Renal cortical epithelial cell (primary cell): ENCODE measurements at regions not wholly inside any gene's neighbourhood (a gene's known extent, or its start where the extent isn't known, plus 50 kb on each side); places are given as distances from the start of the nearest gene placed in this dataset.
"Not testable (repeated sequence)": the region's sequence is repeated elsewhere in the genome, so short reads cannot be mapped to it uniquely, and the experiment has no call there.

Source experiments
- DNase-seq: peaks from one replicate; pipeline ENCODE4 v3.0.0-alpha.2; 2011; ENCODE audit warnings: low read depth

DNA sequence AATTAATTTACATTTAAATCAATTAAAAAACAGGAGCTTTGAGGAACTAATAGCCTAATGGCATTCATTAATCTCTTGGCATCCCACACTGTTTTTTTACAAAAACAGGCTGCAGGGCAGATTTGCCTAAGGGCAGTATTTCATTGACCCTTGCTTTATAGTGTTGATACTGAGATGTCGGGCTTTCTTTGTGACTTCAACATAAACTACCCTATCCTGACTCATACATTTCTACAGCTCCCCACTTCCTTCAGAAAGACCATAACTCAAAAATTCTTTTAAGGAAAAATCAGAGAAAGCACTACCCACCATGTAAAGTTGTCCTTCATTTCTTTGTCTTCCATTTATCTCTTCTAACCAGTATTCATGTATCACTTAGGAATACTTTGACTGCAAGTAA is 92.2 kb upstream of the NT5E start:
- DNase-seq, result peak; percentile 44

DNA sequence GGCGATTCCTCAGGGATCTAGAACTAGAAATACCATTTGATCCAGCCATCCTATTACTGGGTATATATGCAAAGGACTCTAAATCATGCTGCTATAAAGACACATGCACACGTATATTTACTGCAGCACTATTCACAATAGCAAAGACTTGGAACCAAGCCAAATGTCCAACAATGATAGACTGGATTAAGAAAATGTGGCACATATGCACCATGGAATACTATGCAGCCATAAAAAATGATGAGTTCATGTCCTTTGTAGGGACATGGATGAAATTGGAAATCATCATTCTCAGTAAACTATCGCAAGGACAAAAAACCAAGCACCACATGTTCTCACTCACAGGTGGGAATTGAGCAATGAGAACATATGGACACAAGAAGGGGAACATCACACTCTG is 93.1 kb upstream of the NT5E start:
- DNase-seq, result not testable (repeated sequence)

DNA sequence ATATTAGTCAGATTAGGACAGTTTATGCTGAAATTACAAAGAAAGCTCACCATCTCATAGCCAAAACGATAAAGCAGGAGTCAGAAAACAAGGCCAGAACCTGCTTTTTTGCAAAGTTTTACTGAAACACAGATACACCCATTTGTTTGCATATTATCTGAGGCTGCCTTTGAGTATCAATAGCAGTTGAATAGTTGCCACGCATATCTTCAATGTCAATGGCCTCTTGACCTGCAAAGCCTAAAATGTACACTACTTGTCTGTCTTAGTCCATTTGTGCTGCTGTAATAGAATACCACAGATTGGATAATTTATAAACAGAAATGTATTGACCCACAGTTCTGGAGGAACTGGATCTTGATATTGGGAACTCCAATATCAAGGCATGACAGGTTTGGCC is 94.1 kb upstream of the NT5E start:
- no peak for DNase-seq

DNA sequence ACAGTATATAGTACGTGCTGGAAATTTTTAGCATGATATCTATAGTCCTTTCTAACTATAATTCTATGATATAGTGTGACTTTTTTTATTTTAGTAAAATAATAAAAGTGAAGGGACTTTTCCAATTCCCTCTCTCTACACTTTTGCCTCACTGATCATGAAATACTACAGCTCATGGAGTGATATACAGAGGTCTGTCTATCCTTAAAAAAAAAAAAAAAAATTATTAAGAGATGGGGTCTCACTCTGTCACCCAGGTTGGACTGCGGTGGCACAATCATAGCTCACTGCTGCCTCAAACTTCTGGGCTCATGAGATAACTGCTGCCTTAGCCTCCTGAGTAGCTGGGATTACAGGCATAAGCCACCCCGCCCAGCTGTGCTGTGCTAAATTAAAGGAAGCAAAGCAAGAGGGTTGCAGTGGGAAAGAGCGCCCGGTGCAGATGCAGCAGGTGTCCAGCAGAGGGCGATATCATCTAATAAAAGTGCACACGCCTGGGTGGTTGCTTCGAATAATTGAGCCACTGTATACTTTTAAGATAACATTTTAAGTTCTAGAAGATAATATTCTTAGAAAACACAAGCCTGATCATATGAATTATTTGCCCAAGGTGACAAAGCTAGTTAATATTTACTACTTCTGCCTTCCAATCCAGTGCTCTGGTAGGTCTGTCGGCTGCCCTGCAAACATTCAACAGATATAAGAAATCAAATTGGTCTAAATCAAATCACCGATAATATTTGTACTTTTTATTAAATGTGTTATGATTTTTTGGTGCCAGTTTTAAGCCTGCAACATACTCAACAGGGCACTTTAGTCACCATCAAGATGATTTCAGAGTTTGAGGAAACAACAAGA is 94.9 kb upstream of the NT5E start:
- peak; percentile 39 for DNase-seq

DNA sequence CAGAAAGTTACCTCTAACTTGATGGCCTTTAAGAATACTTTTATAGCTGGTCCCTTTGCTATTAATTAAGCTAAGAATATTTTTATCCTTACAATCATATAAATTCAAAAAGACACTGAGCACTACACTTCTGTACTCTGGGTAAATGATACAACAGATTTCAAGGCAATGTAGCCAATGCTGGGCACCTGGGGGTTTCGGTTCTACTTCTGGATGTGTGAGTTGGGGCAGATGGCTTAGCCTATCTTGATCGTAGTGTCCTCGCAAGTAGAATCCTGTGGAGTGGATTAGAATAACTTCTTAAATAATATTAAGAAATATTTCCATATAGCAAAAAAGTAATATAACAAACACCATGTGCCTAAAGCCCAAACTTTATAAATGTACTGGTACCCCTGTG is 96.9 kb upstream of the NT5E start:
- no peak for DNase-seq

DNA sequence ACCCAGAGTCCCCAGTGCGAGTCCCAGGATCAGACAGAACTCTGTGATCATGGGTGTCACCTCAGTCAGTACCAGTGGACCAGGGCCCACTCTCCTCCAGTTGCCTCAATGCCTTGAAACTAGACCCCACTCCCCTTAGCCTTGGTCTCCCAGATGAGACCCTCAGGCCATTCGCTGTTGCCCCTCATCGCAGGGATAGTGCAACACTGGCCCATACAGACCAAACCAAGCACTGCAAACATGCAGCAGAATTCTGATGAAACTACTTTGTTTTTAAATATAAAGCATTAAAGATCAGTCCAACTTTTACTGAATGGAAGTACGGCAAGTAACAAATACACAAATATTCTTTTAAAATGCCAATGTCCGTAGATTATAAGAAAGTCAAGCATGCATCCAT is 101.2 kb upstream of the NT5E start:
- no peak for DNase-seq

DNA sequence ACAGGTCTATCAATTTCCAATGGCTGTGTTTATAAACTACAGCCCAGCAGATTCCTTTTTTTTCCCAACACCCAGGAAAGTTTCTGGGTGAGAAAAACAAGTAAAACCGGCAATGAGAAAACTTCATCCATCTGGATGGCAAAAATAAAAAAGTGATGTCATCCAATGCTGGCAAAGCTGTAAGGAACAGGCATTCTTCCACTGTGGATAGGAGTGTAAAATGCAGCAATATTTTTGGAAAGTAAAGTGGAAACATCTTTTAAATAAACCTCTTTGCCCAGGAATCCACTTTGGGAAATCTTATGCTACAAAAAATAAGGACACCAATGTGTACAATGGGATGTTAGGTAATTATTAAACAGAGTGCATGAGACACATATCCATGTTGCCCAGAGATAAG is 102.1 kb upstream of the NT5E start:
- no peak for DNase-seq

DNA sequence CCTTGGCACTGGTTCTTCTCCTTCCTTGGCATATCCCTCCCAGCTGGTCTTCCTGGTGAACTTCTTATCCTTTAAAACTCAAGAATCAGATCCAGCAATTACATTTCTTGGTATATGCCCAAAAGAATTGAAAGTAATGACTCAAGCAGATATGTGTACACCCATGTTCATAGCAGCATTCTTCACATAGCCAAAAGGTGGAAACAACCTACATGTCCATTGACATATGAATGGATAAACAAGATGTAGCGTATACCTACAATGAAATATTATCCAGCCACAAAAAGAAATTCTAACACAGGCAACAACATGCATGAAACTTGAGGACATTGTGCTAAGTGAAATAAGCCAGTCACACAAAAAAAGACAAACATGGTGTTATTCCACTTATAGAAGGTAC is 103.7 kb upstream of the NT5E start:
- no peak for DNase-seq

DNA sequence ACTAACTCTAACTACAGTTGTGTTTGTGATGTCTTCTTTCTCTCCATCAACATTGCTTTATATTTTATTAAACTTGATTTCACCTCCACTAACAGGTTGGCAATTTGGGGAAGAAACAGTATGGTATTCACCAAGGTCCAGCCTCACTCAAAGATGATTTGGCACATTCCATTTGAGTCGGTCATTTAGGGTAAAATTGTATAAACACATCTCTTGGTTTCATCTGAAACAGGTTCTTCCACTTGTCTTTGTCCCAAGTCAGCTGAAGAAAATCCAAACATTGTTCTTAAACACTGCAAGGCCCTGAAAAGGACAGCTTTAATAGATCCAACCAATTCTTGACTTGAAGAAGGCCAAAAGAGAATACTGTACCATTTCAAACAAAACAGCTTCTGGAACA is 104.9 kb upstream of the NT5E start:
- DNase-seq, result peak; percentile 21

DNA sequence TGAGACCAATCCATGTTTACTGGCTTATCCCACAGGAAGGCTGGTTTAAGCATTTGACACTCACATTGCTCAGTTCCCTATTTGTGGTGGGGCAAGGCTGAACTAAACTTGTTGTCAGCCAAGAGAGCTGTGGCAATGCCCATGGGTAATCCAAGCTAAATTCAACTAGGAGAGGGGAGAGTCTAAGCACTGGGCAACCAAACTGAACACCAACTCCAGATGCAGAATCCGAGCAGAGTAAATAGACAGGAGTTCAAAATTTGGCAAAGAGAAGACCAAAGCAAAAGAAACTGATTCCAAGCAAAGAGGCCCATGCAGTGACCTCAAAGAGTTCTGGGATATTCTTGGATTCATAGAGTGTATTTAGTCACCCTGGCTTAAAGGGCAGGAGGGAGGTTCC is 106.5 kb upstream of the NT5E start:
- DNase-seq, result no peak

DNA sequence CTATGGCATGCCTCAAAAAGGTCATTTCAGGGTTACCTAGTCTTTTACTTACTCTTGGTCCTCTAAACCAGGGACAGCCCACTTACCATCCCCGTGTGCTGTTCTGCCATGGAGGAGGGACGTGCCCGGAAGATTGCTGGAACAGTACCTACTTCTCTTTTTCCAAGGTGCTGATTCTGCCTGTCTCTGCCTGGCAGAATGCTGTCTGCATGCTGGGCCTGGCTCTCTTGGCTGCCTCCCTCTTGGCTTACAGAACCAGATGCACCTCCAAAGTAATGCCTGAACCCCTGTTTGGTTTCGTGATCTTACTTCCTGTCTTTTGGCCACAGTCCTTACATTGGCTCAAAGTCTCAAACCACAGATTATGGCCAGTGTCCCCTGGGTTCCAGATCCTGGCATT is 120.7 kb upstream of the NT5E start:
- DNase-seq, result no peak

DNA sequence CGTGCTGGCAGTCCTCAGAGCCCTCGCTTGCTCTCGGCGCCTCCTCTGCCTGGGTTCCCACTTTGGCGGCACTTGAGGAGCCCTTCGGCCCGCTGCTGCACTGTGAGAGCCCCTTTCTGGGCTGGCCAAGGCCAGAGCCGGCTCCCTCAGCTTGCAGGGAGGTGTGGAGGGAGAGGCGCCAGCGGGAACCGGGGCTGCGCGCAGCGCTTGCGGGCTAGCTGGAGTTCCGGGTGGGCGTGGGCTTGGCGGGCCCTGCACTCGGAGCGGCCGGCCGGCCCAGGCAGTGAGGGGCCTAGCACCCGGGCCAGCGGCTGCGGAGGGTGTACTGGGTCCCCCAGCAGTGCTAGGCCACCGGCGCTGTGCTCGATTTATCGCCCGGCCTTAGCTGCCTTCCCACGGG is 124.1 kb upstream of the NT5E start:
- DNase-seq, result not testable (repeated sequence)

DNA sequence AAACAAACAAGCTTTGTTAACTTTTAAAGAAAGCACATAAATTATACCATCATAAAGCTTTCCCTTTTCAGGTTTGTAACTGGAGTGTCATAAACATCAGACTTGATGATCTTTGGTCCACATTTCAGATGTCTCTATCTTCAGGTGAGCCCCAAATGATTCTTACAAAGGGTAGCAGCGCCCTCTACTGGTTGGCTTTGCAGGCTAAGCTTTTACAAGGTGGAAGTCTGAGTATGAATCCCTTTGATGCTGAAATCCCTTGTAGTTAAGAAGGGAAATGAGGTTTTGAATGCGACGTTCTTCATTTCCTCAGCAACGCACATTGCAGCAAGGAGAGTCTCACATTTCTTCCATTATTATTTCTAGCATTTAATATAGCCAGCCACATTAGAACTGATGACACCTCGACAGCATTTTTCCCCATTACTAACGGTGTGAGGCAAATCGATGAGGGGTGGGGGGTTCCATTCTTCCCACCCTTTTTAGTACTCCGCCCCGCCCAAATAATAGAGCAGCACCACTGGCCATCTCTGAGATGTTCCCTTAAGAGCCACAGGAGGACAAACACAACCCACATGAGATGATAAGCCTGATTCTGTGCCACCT is 126.3 kb upstream of the NT5E start:
- DNase-seq, result peak; percentile 66

DNA sequence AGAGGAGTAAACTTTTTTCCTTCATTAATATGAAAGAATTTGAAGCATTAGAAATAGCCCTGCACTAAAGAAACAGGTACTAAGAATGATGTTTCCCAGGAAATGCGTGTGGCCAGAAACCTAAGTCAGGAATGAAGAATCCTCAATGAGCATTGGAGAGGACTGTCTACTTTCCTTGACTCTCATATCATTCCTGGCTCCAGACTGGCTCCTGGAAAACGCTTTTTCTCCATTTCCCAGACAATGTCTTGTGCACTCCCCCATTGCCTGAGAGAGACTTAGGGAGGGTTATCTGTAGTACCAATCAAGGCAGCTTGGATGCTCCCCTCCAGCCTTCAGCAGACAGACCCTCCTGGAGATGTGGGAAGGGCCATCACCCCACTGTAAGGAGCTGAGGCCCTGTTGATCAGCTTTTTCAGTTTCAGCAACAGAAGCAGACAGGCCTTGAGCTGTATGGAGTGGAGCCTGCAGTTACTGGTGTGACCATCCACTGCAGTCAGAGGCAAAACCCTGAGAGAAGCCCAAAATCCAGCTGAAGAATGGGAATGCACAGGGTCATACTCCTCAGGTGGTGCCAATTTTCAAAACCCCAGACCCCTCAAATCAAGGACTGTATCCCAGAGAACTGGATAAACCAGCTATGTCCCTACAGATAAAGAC is 127.3 kb upstream of the NT5E start:
- DNase-seq, result no peak

DNA sequence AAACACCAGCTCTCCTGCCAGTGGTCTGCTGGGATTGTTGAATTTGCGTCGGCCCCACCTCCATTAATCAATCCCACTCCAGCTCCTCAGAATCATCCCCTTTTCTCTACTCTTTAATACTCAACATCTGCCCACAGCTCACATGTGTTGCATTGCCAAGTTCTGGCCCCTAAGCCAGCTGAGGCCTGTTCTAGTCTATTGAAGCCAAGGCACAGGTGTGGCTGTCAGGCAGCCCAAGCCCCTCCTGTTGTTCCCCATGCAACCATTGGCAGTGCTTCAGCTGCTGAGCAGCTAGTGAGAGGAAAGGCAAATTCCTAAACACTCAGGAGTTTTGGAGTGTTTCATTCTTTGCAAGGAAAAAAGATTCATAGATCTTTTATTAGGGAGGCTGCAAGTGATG is 128.0 kb upstream of the NT5E start:
- DNase-seq, result no peak

DNA sequence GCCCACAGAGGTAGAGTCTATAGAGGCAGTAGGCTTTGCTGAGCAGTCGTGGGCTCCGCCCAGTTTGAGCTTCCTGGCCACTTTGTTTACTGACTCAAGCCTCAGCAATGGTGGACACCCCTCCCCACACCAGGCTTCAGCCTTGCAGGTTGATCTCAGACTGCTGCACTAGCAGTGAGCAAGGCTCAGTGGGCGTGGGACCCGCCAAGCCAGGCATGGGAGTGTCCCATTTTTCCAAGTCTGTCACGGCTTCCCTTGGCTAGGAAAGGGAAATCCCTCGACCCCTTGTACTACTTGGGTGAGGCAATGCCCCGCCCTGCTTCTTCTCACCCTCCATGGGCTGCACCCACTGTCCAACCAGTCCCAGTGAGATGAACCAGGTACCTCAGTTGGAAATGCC is 135.3 kb upstream of the NT5E start:
- DNase-seq, result no peak

DNA sequence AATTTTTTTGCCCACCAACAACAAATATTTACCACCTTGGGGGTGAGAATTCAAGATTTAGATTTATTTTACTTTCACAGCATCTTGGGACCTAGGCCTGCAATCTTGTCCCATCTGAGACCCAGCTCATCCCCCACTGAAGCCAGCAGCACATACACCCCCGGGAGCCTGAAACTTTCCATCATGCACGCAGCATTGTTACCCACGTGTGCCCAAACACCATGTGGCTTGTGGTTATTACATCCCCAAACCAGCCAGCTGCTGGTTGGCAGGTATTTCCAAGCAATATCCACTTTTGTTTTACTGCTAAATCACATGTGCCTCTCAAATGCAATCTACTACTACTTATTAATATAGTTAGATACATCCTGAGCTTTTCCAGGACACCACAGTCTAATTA is 149.3 kb upstream of the NT5E start:
- DNase-seq, result no peak

DNA sequence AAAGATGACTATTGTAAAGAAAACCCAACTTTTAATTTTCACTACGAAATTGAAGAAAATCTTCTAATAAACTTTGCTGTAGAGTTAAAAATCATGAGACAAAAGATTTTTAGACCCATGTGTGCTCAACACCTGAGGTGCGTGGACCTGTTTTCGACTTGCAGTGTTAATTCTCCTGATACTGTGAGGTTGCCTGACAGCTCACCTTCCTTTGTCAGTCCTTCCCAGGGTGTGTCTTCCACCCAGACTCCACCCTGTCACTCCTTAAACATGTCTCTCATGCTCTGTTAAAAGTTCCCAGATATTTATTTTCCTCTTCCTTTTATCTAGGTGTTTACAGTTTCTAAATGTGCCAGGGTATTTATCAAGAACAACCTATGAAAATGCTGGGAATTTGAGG is 151.3 kb upstream of the NT5E start:
- no peak for DNase-seq

DNA sequence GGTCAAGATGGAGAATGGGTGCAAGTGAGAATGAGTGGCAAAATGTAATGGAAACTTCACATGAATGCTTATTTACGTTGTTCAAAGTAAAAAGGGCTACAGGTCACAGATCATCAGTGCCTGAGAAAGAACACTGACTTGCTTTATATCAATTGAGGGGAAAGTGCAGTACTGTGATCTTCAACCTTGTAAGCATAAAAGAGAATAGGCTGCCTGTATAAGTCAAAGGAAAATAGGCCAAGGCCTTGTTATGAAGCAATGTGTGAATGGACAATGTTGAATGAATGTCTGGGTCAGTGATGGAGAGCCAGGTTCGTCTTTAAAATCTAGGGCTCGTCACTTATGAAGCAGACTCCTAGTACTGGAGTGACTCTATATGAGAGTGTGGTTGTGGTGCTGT is 158.6 kb upstream of the NT5E start:
- no peak for DNase-seq

DNA sequence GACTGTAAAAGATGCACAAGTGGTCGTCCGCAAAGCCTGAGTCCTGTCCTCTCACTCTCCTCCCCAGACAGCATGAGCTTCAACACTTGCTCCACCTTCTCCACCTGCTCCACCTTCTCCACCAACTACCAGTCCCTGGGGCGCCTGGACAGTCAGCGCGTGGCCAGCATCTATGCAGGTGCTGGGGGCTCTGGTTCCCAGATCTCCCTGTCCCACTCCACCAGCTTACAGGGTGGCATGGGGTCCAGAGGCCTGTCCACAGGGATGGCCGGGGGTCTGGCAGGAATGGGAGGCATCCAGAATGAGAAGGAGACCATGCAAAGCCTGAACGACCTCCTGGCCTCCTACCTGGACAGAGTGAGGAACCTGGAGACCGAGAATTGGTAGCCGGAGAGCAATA is 162.2 kb upstream of the NT5E start:
- DNase-seq, result no peak

DNA sequence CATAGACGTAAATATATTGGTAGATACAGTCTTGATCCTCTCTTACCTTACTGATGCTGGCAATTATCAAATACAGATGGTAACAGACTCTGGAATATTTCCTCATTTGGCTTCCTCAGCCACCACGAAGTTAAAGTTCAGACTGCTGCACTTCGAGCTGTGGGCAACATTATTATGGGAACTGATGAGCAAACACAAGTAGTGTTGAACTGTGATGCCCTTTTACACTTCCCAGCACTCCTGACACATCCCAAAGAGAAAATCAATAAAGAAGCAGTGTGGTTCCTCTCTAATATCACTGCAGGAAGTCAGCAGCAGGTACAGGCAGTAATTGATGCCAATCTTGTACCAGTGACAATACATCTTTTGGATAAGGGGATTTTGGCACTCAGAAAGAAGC is 162.7 kb upstream of the NT5E start:
- DNase-seq, result no peak

DNA sequence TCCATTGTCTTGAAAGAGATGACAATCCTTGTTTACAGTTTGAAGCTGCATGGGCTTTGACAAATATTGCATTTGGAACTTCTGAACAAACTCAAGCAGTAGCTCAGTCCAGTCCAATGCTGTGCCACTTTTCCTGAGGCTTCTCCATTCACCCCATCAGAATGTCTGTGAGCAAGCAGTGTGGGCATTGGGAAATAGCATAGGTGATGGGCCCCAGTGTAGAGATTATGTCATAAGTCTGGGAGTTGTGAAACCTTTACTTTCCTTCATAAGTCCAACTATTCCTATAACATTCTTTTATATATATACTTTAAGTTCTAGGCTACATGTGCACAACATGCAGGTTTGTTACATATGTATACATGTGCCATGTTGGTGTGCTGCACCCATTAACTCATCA is 163.4 kb upstream of the NT5E start:
- not testable (repeated sequence) for DNase-seq

DNA sequence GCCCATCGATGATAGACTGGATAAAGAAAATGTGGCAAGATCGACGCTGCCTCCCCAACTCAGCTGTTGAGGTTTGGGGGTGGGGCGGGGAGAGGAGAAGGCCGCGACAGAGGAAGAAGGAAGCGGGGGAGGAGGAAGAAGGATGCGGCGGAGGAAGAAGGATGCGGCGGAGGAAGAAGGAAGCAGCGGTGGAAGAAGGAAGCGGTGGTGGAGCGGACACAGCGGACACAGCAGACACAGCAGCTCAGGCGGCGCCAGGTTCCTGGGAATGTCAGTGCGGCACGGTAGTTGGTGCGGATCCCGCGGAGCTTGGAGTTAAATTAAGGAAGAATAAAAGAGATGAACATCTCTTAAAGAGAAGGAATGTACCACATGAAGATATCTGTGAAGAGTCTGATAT is 163.9 kb upstream of the NT5E start:
- DNase-seq, result no peak
